Stimulated activated naive B cell treated with anti-CD40 and anti-IgM and Interleukin-4, amounts not matched to agents 10 μg/mL and 1 μg/mL and 100 μg/mL, for 72 hours (primary cell): ENCODE measurements at regions not wholly inside any gene's neighbourhood (a gene's known extent, or its start where the extent isn't known, plus 50 kb on each side); places are given as distances from the start of the nearest gene placed in this dataset.
"Not testable (repeated sequence)": the region's sequence is repeated elsewhere in the genome, so short reads cannot be mapped to it uniquely, and the experiment has no call there.

Experiments
- ATAC-seq, 2 donors: fragments of 150-1000 bp; cut with Tn5 transposase; replicated peaks; 2 replicates each; pipeline ENCODE4 v1.10.0; 2021; ENCODE audit warnings: moderate library complexity in 1 of 2
- DNase-seq: peaks from one replicate; pipeline ENCODE4 v3.0.0; 2021
- H3K27ac Mint-ChIP-seq: one replicate; pipeline ENCODE4 v1.8.0; 2022; ENCODE audit warnings: mild to moderate bottlenecking, mixed read lengths
- H3K27me3 Mint-ChIP-seq, 2 donors: one replicate each; pipeline ENCODE4 v1.8.0; 2022; ENCODE audit warnings: mixed read lengths in 2 of 2
- H3K36me3 Mint-ChIP-seq, 2 donors: one replicate each; pipeline ENCODE4 v1.8.0; 2022; ENCODE audit warnings: mixed read lengths in 2 of 2, mild to moderate bottlenecking in 1 of 2
- H3K4me1 Mint-ChIP-seq, 2 donors: one replicate each; pipeline ENCODE4 v1.8.0; 2022; ENCODE audit warnings: mixed read lengths in 2 of 2, mild to moderate bottlenecking in 1 of 2
- H3K4me3 Mint-ChIP-seq, 2 donors: one replicate each; pipeline ENCODE4 v1.8.0; 2022; ENCODE audit warnings: mild to moderate bottlenecking in 2 of 2, mixed read lengths in 2 of 2, moderate library complexity in 1 of 2
- H3K9me3 Mint-ChIP-seq, 2 donors: one replicate each; pipeline ENCODE4 v1.8.0; 2022; ENCODE audit warnings: mixed read lengths in 2 of 2, mild to moderate bottlenecking in 1 of 2

DNA sequence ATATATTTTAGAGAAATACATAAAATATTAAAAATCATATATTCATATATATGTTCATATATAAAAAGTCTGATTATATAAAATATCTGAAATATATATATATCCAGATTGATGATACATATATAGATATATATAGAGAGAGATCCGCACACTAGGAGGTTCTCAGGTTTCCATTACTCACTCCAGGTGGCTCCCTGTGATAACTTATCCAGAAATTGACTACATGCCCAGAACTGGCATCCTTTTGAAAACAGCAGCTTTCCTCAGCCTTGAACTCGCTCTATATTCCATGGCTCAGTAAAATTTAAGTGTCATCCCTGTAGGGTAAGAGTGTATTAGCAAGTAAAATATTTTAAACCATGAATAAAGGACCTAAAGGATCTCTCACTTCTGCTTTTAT lies 206.8 kb downstream of the TINAG start:
- Mint-ChIP-seq H3K27ac (no peak overlapping the region), H3K4me1 (no peaks in the 10 kb centered on the region), H3K27me3 (no peaks in the 10 kb centered on the region), H3K9me3 (peaks cover 0 to 4% of the 10 kb centered on the region in 2 donors), H3K36me3 (no peaks in the 10 kb centered on the region), H3K4me3 (no peak overlapping the region)
- ATAC-seq (no peak), DNase-seq (no peak)

- Mint-ChIP-seq H3K4me1 (no peaks in the 10 kb centered on the region), H3K9me3 (peaks cover 0 to 5% of the 10 kb centered on the region in 2 donors), H3K27me3 (no peaks in the 10 kb centered on the region), H3K4me3 (no peak overlapping the region), H3K27ac (no peak overlapping the region), H3K36me3 (no peaks in the 10 kb centered on the region)
- DNase-seq (no peak), ATAC-seq (no peak)
These were observed 207.5 kb downstream of the TINAG start for GRCh38 chr6:54515713-54516112.

DNA sequence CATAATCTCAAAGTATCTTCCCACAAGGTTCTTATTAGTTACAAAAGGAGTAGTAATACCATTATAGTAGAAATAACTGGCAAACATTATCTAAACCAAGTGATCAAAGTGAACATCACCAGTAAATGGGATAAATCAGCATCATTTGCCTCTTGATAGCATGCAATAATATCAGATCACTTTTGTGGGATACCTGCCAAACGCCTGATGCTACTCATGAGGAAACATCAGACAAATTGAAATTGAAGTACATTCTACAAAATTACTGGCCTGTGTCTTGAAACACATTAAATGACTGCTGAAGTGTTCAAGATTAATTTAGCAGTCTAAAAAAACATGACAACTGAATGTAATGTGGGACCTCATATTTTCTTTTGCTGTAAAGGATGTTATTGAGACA lies 208.1 kb downstream of the TINAG start:
- Mint-ChIP-seq H3K4me3 (no peak overlapping the region), H3K4me1 (no peaks in the 10 kb centered on the region), H3K27me3 (no peaks in the 10 kb centered on the region), H3K27ac (no peak overlapping the region), H3K36me3 (no peaks in the 10 kb centered on the region), H3K9me3 (peaks cover 0 to 10% of the 10 kb centered on the region in 2 donors)
- DNase-seq, result no peak
- ATAC-seq, result no peak

GRCh38 chr6:54519161-54519560 lies 210.9 kb downstream of the TINAG start:
- Mint-ChIP-seq H3K36me3 (no peaks in the 10 kb centered on the region), H3K27ac (no peak overlapping the region)
- no peak for ATAC-seq

DNA sequence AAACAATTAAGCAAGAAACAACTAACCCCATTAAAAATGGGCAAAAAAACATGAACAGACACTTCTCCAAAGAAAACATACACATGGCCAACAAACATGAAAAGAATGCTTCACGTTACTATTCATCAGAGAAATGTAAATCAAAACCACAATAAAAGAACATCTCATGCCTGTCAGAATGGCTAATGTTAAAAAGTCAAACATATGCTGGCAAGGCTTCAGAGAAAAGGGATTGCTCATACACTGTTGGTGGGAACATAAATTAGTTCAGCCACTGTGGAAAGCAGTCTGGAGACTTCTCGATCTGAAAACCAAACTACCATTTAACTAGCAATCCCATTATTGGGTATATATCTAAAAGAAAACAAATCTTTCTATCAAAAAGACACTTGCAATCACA lies 217.5 kb downstream of the TINAG start:
- Mint-ChIP-seq H3K27ac (no peak overlapping the region), H3K4me1 (no peaks in the 10 kb centered on the region)

More at GRCh38 chr6:54519161-54519560, 210.9 kb downstream of the TINAG start:
- Mint-ChIP-seq H3K27me3 (no peaks in the 10 kb centered on the region), H3K4me1 (no peaks in the 10 kb centered on the region), H3K9me3 (peaks cover 0 to 11% of the 10 kb centered on the region in 2 donors), H3K4me3 (no peak overlapping the region)
- DNase-seq, result no peak

DNA sequence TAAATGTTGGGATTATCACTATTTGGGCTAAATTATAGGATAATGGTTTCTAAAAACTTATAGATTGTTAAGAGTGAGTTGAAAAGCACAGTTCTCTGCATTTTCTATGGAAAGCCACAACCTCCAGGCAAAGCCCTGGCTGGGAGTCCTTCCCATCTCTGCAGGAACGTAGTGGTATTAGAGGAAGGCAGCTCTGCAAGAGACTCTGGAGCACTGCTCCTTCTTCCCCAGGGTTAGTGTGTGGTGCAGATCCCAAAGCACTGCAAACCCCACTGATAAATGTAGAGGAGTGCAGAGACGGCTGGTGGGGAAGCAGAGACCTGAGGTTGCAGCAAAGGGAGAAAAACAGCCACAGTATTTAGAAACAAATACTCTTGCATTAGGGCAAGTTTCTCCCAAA lies 225.3 kb downstream of the TINAG start:
- Mint-ChIP-seq H3K36me3 (no peaks in the 10 kb centered on the region), H3K27me3 (no peaks in the 10 kb centered on the region), H3K27ac (no peak overlapping the region), H3K9me3 (peaks cover 0 to 9% of the 10 kb centered on the region in 2 donors), H3K4me1 (no peaks in the 10 kb centered on the region), H3K4me3 (no peak overlapping the region)
- no peak for ATAC-seq
- DNase-seq, result no peak

More for the DNA sequence above, 217.5 kb downstream of the TINAG start:
- H3K36me3 Mint-ChIP-seq, result no peaks in the 10 kb centered on the region
- no peak for ATAC-seq
- H3K9me3 Mint-ChIP-seq, result peaks cover 0 to 12% of the 10 kb centered on the region in 2 donors
- H3K27me3 Mint-ChIP-seq, result no peaks in the 10 kb centered on the region
- no peak for DNase-seq
- no peak overlapping the region for H3K4me3 Mint-ChIP-seq

- DNase-seq, result no peak
- Mint-ChIP-seq H3K36me3 (no peaks in the 10 kb centered on the region), H3K27me3 (no peaks in the 10 kb centered on the region), H3K9me3 (peaks cover 0 to 4% of the 10 kb centered on the region in 2 donors), H3K4me1 (no peaks in the 10 kb centered on the region), H3K4me3 (no peak overlapping the region), H3K27ac (no peak overlapping the region)
- no peak for ATAC-seq
These were observed 227.3 kb downstream of the TINAG start for GRCh38 chr6:54535568-54535967.

GRCh38 chr6:54541541-54541940 lies 233.3 kb downstream of the TINAG start:
- Mint-ChIP-seq H3K4me1 (no peaks in the 10 kb centered on the region), H3K27me3 (no peaks in the 10 kb centered on the region), H3K9me3 (peaks cover 4 to 7% of the 10 kb centered on the region in 2 donors), H3K36me3 (no peaks in the 10 kb centered on the region), H3K27ac (no peak overlapping the region), H3K4me3 (no peak overlapping the region)
- no peak for DNase-seq
- no peak for ATAC-seq

DNA sequence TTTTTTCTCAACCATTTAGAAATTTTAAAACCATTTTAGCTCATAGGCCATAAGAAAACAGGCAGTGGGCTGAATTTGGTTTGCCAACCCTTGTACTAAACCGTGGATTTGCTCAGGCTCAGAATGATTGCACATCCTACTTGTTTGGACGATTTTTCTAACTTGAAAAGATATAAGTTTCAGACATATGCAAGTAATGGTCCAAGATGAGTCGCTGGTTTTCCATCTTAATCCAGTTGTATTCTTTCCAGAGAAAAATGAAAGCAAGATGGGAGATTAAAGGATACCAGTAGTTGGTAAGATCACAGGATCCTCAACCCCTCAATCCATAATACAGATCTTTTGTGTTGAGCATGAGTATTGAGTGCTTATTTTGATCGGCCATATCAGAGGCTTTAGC lies 250.9 kb downstream of the TINAG start:
- no peak for DNase-seq
- no peak for ATAC-seq
- no peak overlapping the region for H3K4me3 Mint-ChIP-seq
- H3K9me3 Mint-ChIP-seq, result peaks cover 8 to 9% of the 10 kb centered on the region in 2 donors
- no peaks in the 10 kb centered on the region for H3K4me1 Mint-ChIP-seq
- no peaks in the 10 kb centered on the region for H3K36me3 Mint-ChIP-seq
- no peaks in the 10 kb centered on the region for H3K27me3 Mint-ChIP-seq
- H3K27ac Mint-ChIP-seq, result no peak overlapping the region

DNA sequence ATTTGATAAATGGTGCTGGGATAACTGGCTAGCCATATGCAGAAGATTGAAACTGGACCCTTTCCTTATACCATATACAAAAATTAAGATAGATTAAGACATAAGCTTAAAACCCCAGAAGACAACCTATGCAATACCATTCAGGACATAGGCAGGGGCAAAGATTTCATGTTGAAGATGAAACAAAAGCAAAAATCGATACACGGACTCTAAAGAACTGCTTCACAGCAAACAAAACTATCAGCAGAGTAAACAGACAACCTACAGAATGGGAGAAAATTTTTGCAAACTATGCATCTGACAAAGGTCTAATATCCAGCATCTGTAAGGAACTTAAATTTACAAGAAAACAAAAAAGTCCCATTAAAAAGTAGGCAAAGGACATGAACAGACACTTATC lies 255.9 kb downstream of the TINAG start:
- H3K27me3 Mint-ChIP-seq, H3K4me1 Mint-ChIP-seq, ATAC-seq, H3K9me3 Mint-ChIP-seq, H3K27ac Mint-ChIP-seq, H3K4me3 Mint-ChIP-seq, DNase-seq, H3K36me3 Mint-ChIP-seq: not testable (repeated sequence)

DNA sequence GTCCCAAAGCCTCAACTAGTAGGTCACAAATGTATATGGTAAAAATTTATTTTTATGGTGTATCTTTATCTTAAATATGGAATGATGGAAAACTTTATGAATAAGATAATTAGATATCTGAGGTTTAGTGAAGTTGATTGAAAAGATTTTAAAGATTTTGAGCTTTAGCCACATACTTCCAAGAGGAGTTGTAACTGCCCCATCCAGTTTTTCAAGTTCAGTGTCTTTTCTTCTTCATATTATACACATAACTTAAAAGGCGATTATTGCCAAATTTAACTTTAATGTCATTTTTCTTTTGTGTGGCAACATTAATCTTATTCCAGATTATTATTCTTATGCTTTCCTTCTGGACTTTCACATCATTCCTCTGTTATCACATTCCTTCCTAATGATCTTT lies 266.4 kb downstream of the TINAG start:
- ATAC-seq (no peak), DNase-seq (no peak)
- Mint-ChIP-seq H3K4me3 (no peak overlapping the region), H3K27me3 (no peaks in the 10 kb centered on the region), H3K27ac (no peak overlapping the region), H3K9me3 (peaks cover 2 to 6% of the 10 kb centered on the region in 2 donors), H3K4me1 (no peaks in the 10 kb centered on the region), H3K36me3 (no peaks in the 10 kb centered on the region)

GRCh38 chr6:54578261-54578660 lies 268.3 kb upstream of the FAM83B start:
- ATAC-seq, result no peak

GRCh38 chr6:54579011-54579410 lies 267.6 kb upstream of the FAM83B start:
- no peaks in the 10 kb centered on the region for H3K27me3 Mint-ChIP-seq
- H3K36me3 Mint-ChIP-seq, result no peaks in the 10 kb centered on the region
- H3K4me1 Mint-ChIP-seq, result no peaks in the 10 kb centered on the region
- ATAC-seq, result no peak
- H3K9me3 Mint-ChIP-seq, result peaks cover 0 to 4% of the 10 kb centered on the region in 2 donors
- no peak for DNase-seq
- H3K4me3 Mint-ChIP-seq, result no peak overlapping the region
- no peak overlapping the region for H3K27ac Mint-ChIP-seq

More at GRCh38 chr6:54578261-54578660, 268.3 kb upstream of the FAM83B start:
- Mint-ChIP-seq H3K4me3 (no peak overlapping the region), H3K27me3 (no peaks in the 10 kb centered on the region), H3K27ac (no peak overlapping the region), H3K9me3 (peaks cover 0 to 5% of the 10 kb centered on the region in 2 donors), H3K36me3 (no peaks in the 10 kb centered on the region), H3K4me1 (no peaks in the 10 kb centered on the region)
- no peak for DNase-seq

DNA sequence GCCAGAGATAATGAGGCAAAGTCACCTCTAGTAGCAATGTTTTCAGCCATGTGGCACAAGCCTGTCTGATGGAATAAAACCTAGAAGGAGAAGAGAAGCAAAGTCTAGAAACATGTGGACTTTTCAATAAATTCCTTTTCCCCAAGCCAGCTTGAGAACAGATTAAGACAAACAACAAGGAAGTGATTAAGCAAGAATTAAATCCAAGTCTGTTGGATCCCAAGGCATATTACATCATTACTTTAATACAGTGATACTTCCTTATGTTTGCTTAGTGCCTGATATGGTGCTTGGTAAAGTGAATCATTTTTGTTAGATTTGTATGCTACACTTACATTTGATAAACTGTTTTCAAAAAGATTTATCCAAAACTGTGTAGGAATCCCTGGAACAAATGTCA lies 260.3 kb upstream of the FAM83B start:
- no peak for DNase-seq
- no peak overlapping the region for H3K4me3 Mint-ChIP-seq
- H3K36me3 Mint-ChIP-seq, result no peaks in the 10 kb centered on the region
- no peaks in the 10 kb centered on the region for H3K4me1 Mint-ChIP-seq
- ATAC-seq, result no peak
- H3K27me3 Mint-ChIP-seq, result no peaks in the 10 kb centered on the region
- peaks cover 0 to 8% of the 10 kb centered on the region in 2 donors for H3K9me3 Mint-ChIP-seq
- H3K27ac Mint-ChIP-seq, result no peak overlapping the region

- H3K4me1 Mint-ChIP-seq, result no peaks in the 10 kb centered on the region
- no peaks in the 10 kb centered on the region for H3K27me3 Mint-ChIP-seq
- no peaks in the 10 kb centered on the region for H3K36me3 Mint-ChIP-seq
- ATAC-seq (no peak), DNase-seq (no peak)
- H3K9me3 Mint-ChIP-seq, result peaks cover 0 to 6% of the 10 kb centered on the region in 2 donors
- no peak overlapping the region for H3K4me3 Mint-ChIP-seq
- H3K27ac Mint-ChIP-seq, result no peak overlapping the region
These were observed 259.3 kb upstream of the FAM83B start for GRCh38 chr6:54587277-54587676.

DNA sequence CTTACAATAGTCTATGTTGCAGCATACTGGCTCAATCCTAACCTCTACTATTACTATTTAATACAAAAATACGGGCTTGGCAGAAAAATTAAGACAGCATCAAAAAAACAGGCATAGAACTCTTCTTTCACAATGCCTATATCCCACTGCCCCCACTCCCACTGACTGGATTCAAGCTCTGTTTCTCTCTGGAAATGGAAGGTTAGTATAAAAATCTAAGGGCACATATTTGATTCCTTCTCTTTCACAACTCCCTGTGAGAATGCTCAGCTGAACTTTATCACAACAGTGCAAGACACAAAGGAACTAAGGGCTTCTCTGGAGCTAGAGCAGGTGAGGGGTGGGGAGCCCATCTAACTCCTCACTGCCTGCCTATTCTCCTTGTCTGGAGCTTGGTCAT lies 258.4 kb upstream of the FAM83B start:
- no peak overlapping the region for H3K4me3 Mint-ChIP-seq
- no peaks in the 10 kb centered on the region for H3K4me1 Mint-ChIP-seq
- no peaks in the 10 kb centered on the region for H3K27me3 Mint-ChIP-seq
- H3K9me3 Mint-ChIP-seq, result peaks cover 0 to 4% of the 10 kb centered on the region in 2 donors
- DNase-seq (no peak), ATAC-seq (no peak)
- no peak overlapping the region for H3K27ac Mint-ChIP-seq
- no peaks in the 10 kb centered on the region for H3K36me3 Mint-ChIP-seq
